Astrocyte (in vitro differentiated cells and primary cell): ENCODE measurements at regions not wholly inside any gene's neighbourhood (a gene's known extent, or its start where the extent isn't known, plus 50 kb on each side); places are given as distances from the start of the nearest gene placed in this dataset.

Experiments used
- CTCF ChIP-seq: IDR thresholded peaks from 2 replicates; pipeline ENCODE4 v1.5.1; 2011; ENCODE audit warnings: low read depth, mild to moderate bottlenecking, inconsistent platforms, low read length, moderate library complexity; ENCODE audit not compliant: insufficient read depth
- EZH2 ChIP-seq: IDR thresholded peaks from 2 replicates; pipeline ENCODE4 v1.6.1; 2012; ENCODE audit warnings: mild to moderate bottlenecking, low read length, inconsistent platforms; ENCODE audit not compliant: insufficient read depth

GRCh38 chr13:75181906-75182305 is 300.1 kb downstream of the TBC1D4 start:
- no peak for TF ChIP-seq CTCF
- TF ChIP-seq EZH2: no peak
